Osteocyte (in vitro differentiated cells): ENCODE measurements at regions not wholly inside any gene's neighbourhood (a gene's known extent, or its start where the extent isn't known, plus 50 kb on each side); places are given as distances from the start of the nearest gene placed in this dataset.
"Not testable (repeated sequence)": the region's sequence is repeated elsewhere in the genome, so short reads cannot be mapped to it uniquely, and the experiment has no call there.

Source experiments
- DNase-seq: peaks from one replicate; pipeline ENCODE4 v3.0.0; 2021; ENCODE audit warnings: mixed read lengths; ENCODE audit not compliant: unreplicated experiment; ENCODE audit errors: extremely low spot score
- H3K27ac Mint-ChIP-seq: one replicate; pipeline ENCODE4 v1.8.0; 2021; ENCODE audit warnings: mild to moderate bottlenecking, mixed read lengths; ENCODE audit not compliant: unreplicated experiment
- H3K27me3 Mint-ChIP-seq: one replicate; pipeline ENCODE4 v1.8.0; 2021; ENCODE audit warnings: mixed read lengths; ENCODE audit not compliant: unreplicated experiment
- H3K36me3 Mint-ChIP-seq: one replicate; pipeline ENCODE4 v1.8.0; 2021; ENCODE audit warnings: mixed read lengths; ENCODE audit not compliant: unreplicated experiment
- H3K4me1 Mint-ChIP-seq: one replicate; pipeline ENCODE4 v1.8.0; 2021; ENCODE audit warnings: mixed read lengths; ENCODE audit not compliant: unreplicated experiment
- H3K4me3 Mint-ChIP-seq: one replicate; pipeline ENCODE4 v1.8.0; 2021; ENCODE audit warnings: mild to moderate bottlenecking, moderate library complexity, mixed read lengths; ENCODE audit not compliant: unreplicated experiment
- H3K9me3 Mint-ChIP-seq: one replicate; pipeline ENCODE4 v1.8.0; 2021; ENCODE audit warnings: mixed read lengths; ENCODE audit not compliant: unreplicated experiment
- CTCF ChIP-seq: fragments of 200-600 bp; sonication (generic); IDR thresholded peaks from 2 replicates; pipeline ENCODE4 v1.5.0; 2021; ENCODE audit warnings: antibody characterized with exemption, mild to moderate bottlenecking, moderate library complexity

- peaks cover 2% of the 10 kb centered on the region for H3K27me3 Mint-ChIP-seq
- DNase-seq, result no peak
- H3K36me3 Mint-ChIP-seq, result no peaks in the 10 kb centered on the region
- peaks cover under 1% of the 10 kb centered on the region for H3K9me3 Mint-ChIP-seq
- H3K4me1 Mint-ChIP-seq, result peaks cover 5% of the 10 kb centered on the region
- no peak overlapping the region for H3K27ac Mint-ChIP-seq
- no peak for TF ChIP-seq CTCF
- H3K4me3 Mint-ChIP-seq, result no peak overlapping the region
Observed at GRCh38 chr7:13749636-13750035, 239.8 kb downstream of the ETV1 start.

- H3K27ac Mint-ChIP-seq, result no peak overlapping the region
- peaks cover 5% of the 10 kb centered on the region for H3K4me1 Mint-ChIP-seq
- no peak for TF ChIP-seq CTCF
- peaks cover 2% of the 10 kb centered on the region for H3K27me3 Mint-ChIP-seq
- H3K9me3 Mint-ChIP-seq, result peaks cover 4% of the 10 kb centered on the region
- H3K4me3 Mint-ChIP-seq, result no peak overlapping the region
- H3K36me3 Mint-ChIP-seq, result no peaks in the 10 kb centered on the region
- DNase-seq, result no peak
Observed at GRCh38 chr7:13751766-13752165, 237.7 kb downstream of the ETV1 start.

GRCh38 chr7:13757841-13758240 is 231.6 kb downstream of the ETV1 start:
- Mint-ChIP-seq H3K4me3 (no peak overlapping the region), H3K27ac (no peak overlapping the region), H3K36me3 (no peaks in the 10 kb centered on the region), H3K9me3 (peaks cover 4% of the 10 kb centered on the region), H3K4me1 (no peaks in the 10 kb centered on the region), H3K27me3 (peaks cover 2% of the 10 kb centered on the region)
- no peak for TF ChIP-seq CTCF
- DNase-seq, result no peak

- H3K36me3 Mint-ChIP-seq, H3K4me1 Mint-ChIP-seq, H3K27me3 Mint-ChIP-seq, DNase-seq, H3K9me3 Mint-ChIP-seq, H3K27ac Mint-ChIP-seq, H3K4me3 Mint-ChIP-seq: not testable (repeated sequence)
Observed at GRCh38 chr7:13765853-13766252, 223.6 kb downstream of the ETV1 start.

- Mint-ChIP-seq H3K27me3 (no peaks in the 10 kb centered on the region), H3K36me3 (no peaks in the 10 kb centered on the region), H3K4me1 (no peaks in the 10 kb centered on the region), H3K4me3 (no peak overlapping the region), H3K27ac (no peak overlapping the region), H3K9me3 (peaks cover 3% of the 10 kb centered on the region)
- DNase-seq, result no peak
- TF ChIP-seq CTCF, result no peak
Observed at GRCh38 chr7:13770305-13770704, 219.2 kb downstream of the ETV1 start.

GRCh38 chr7:13774976-13775375 is 214.5 kb downstream of the ETV1 start:
- H3K4me3 Mint-ChIP-seq, result no peak overlapping the region
- H3K27ac Mint-ChIP-seq, result no peak overlapping the region
- DNase-seq, result no peak
- no peak for TF ChIP-seq CTCF
- H3K9me3 Mint-ChIP-seq, result no peaks in the 10 kb centered on the region
- no peaks in the 10 kb centered on the region for H3K27me3 Mint-ChIP-seq
- peaks cover 12% of the 10 kb centered on the region for H3K4me1 Mint-ChIP-seq
- H3K36me3 Mint-ChIP-seq, result no peaks in the 10 kb centered on the region
